ENCODE measurements at regions not wholly inside any gene's neighbourhood (a gene's known extent, or its start where the extent isn't known, plus 50 kb on each side); places are given as distances from the start of the nearest gene placed in this dataset.

GRCh38 chr12:61009192-61009591, 1251.0 kb upstream of the USP15 start:
- CTCF ChIA-PET = no interaction called here

More at GRCh38 chr12:61009192-61009591, 1251.0 kb upstream of the USP15 start:
- no peak for DNase-seq (ENCODE audit: low read depth, low spot score)
- H3K9ac ChIP-seq (ENCODE audit: low read length) = no peak overlapping the region
- TF ChIP-seq CEBPB (IDR thresholded peaks at IDR 0.05; ENCODE audit: low read depth) (no peak), EGR1 (IDR thresholded peaks at IDR 0.05; ENCODE audit: low read depth) (no peak), TCF7L2 (IDR thresholded peaks at IDR 0.05; ENCODE audit: borderline replicate concordance, extremely low read depth, insufficient read depth, insufficient read length) (no peak), ELF1 (IDR thresholded peaks at IDR 0.05; ENCODE audit: borderline replicate concordance, low read depth) (no peak), REST (IDR thresholded peaks at IDR 0.05; ENCODE audit: low read depth) (no peak), SP1 (IDR thresholded peaks at IDR 0.05; ENCODE audit: low read depth) (no peak), EZH2 (IDR thresholded peaks at IDR 0.05) (no peak), RAD21 (IDR thresholded peaks at IDR 0.05; ENCODE audit: low read depth) (no peak)
- TF ChIP-seq, protein P1, sequence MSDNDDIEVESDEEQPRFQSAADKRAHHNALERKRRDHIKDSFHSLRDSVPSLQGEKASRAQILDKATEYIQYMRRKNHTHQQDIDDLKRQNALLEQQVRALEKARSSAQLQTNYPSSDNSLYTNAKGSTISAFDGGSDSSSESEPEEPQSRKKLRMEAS (IDR thresholded peaks at IDR 0.05) = no peak
- TF ChIP-seq, protein P2, sequence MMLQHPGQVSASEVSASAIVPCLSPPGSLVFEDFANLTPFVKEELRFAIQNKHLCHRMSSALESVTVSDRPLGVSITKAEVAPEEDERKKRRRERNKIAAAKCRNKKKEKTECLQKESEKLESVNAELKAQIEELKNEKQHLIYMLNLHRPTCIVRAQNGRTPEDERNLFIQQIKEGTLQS (IDR thresholded peaks at IDR 0.05) = no peak
- no TSS peak for BruUV-seq (replicated peaks)
- POLR2A ChIA-PET = no interaction called here
- no peak overlapping the region for H3K4me3 ChIP-seq (replicated peaks in 1 of 2; ENCODE audit: low read depth in 1 of 2, low read length in 2 of 2)
- no peaks in the 10 kb centered on the region for H3K36me3 ChIP-seq (ENCODE audit: control insufficient read depth in 1 of 2, insufficient read depth in 2 of 2, low read length in 2 of 2)
- H4K20me1 ChIP-seq (ENCODE audit: insufficient read depth) = no peaks in the 10 kb centered on the region
- no peaks in the 10 kb centered on the region for H3K79me2 ChIP-seq (ENCODE audit: insufficient read depth, low read length)
- no peaks in the 10 kb centered on the region for H3K9me2 ChIP-seq (ENCODE audit: insufficient read depth)
- intact Hi-C loops (cut with micrococcal nuclease) = no loop called here
- no peak overlapping the region for H3K27ac ChIP-seq (ENCODE audit: low read depth, low read length)
- H3K27me3 ChIP-seq (ENCODE audit: insufficient read depth, low read length) = no peaks in the 10 kb centered on the region
- H3K4me1 ChIP-seq (ENCODE audit: control insufficient read depth in 1 of 2, insufficient read depth in 2 of 2, low read length in 2 of 2) = no peaks in the 10 kb centered on the region
- RAD21 ChIA-PET (ENCODE audit: low non-redundant PET in 1 of 2, low total read pairs in 2 of 2, uncharacterized antibody in 2 of 2, unreplicated experiment in 2 of 2) = no interaction called here
- no peak overlapping the region for H2AFZ ChIP-seq (ENCODE audit: low read depth, low read length, poor library complexity, severe bottlenecking)
- no peak overlapping the region for H3K4me2 ChIP-seq (ENCODE audit: low read length)
- no peak for ATAC-seq
- H3K9me3 ChIP-seq (ENCODE audit: control insufficient read depth in 1 of 2, insufficient read depth in 1 of 2, low read depth in 1 of 2, low read length in 2 of 2) = no peaks in the 10 kb centered on the region
